Left ventricle myocardium superior (tissue), 1 donor: ENCODE measurements at regions not wholly inside any gene's neighbourhood (a gene's known extent, or its start where the extent isn't known, plus 50 kb on each side); places are given as distances from the start of the nearest gene placed in this dataset.

ENCODE experiments used
- ATAC-seq: fragments of 200-7000 bp; cut with Tn5 transposase; one replicate; pipeline ENCODE4 v1.9.1; 2020; ENCODE audit warnings: mild to moderate bottlenecking, moderate library complexity
- DNase-seq: peaks from one replicate; pipeline ENCODE4 v3.0.0-alpha.2; 2020
- intact Hi-C: fragments of 100-400 bp; cut with micrococcal nuclease; formaldehyde crosslinking; loops from one replicate; pipeline ENCODE4 v1.11.0; 2022
- donor health status: DM: no; HTN: yes; CAD: no; lungs with severe emphysema.

DNA sequence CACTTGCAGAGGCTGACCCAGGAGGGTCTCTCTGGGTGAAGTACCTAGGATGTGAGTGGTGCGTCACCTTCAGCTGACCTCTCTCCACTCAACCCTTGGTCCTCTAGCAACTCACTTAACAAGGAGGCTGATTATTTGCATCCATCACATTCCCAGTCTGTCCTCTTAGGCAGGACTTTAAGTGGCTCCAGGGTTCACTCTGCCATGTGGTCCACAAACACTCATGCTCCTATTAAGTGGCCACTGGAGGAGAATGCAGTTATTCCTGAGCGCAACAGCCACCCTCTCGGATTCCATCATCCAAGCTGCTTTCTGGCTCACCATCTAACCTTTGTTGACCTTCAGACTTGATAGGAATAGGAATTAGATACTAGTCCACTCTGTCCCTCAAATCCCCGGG, 61.1 kb upstream of the SCAF8 start:
- intact Hi-C loops = no loop called here
- ATAC-seq = no peak

DNA sequence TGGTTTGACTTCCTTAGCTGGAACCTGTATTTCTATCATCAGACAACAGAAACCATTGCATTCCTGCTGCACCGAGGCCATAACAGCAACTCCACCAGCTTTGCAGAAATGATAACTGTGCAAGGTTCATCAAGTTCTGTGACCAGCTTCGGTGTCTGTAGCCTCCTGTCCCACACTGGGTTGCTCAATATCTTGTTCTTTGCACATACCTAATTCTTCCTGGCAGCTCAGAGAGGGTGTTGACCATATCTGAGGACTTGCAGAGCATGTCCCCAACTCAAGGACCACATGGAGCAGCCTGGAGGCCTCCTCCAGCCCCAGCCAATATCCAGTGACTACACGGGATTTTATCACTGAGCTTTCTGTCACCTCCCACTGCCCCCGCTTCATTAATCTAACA, 59.3 kb upstream of the SCAF8 start:
- DNase-seq (no peak), ATAC-seq (no peak)
- intact Hi-C loops = no loop called here

More for the DNA sequence above, 61.1 kb upstream of the SCAF8 start:
- DNase-seq = no peak

DNA sequence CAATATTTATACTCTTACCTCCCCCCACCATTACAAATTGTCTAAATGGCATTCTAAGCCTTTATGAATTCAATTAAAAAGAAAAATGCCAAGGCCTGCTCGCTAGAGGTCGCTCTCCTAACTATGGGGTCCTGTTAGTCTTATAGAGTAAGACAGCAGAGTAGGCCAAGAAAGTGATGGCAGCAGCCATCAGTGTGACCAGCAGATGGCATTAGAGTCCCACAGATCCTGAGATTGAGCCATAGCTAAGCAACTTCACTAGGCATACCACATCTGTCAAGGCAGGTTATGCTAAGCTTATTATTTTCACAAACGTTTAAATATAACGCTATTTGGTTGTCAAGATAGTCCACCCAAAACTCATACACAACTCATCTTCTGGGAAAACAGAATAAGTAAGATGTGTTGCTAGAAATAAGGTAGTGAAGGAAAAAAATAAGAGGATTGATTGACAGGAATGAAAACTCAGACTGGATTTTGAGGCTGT, 57.6 kb upstream of the SCAF8 start:
- peak; percentile 99 for ATAC-seq
- intact Hi-C loops = loop anchor here (5.0 kb wide), 1 partner anchor 132 kb away; no protein-coding TSS in a partner anchor

DNA sequence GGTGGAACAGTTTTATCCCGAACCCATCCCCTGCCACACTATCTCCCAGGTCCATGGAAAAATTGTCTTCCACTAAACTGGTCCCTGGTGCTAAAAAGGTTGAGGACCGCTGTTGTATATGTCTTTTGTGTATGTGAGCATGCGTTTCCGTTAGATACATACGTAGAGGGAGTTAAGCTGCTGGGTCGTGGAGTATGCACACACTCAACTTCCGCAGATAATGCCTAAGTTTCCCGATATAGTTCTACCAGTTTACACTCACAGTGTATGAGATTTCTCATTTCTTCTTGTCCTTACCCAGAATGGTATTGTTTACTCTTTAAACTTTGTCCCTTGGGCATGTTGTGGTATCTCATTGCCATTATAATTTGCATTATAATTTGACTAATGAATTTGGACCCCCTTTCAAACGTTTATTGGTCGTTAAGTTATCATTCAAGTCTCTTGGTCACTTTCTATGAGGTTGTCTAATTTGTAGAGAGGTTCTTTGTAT, 50.5 kb upstream of the SCAF8 start:
- no peak for DNase-seq
- intact Hi-C loops = no loop called here
- no peak for ATAC-seq

More for the DNA sequence above, 57.6 kb upstream of the SCAF8 start:
- peak; percentile 80 for DNase-seq
